BJ (cell line): ENCODE measurements at regions not wholly inside any gene's neighbourhood (a gene's known extent, or its start where the extent isn't known, plus 50 kb on each side); places are given as distances from the start of the nearest gene placed in this dataset.

Experiments
- CTCF ChIA-PET: fragments of 350-600 bp; formaldehyde crosslinking; extraction: SDS; loops from one replicate; lab custom pipeline; 2021; ENCODE audit warnings: antibody characterized with exemption, inconsistent platforms; lab: Yijun Ruan, JAX
- POLR2A ChIA-PET: fragments of 300-600 bp; sonication (Branson Sonifier 250); formaldehyde crosslinking; extraction: SDS; loops from one replicate; lab custom pipeline; 2021; ENCODE audit warnings: antibody characterized with exemption; lab: Charles Lee
- DNase-seq: peaks from one replicate; pipeline ENCODE4 v3.0.0-alpha.2; 2011; ENCODE audit warnings: low read depth
- H3K27me3 ChIP-seq: 2 replicates; pipeline ENCODE4 v1.6.0; 2011; ENCODE audit warnings: low read length; ENCODE audit not compliant: control insufficient read depth, insufficient read depth
- H3K36me3 ChIP-seq: 2 replicates; pipeline ENCODE4 v1.5.1; 2011; ENCODE audit warnings: low read length; ENCODE audit not compliant: control insufficient read depth, insufficient read depth
- H3K4me3 ChIP-seq: 2 replicates; pipeline ENCODE4 v1.5.1; 2011; ENCODE audit warnings: low read depth, mild to moderate bottlenecking, control low read depth, low read length
- TF ChIP-seq, protein P1 (sequence below): IDR thresholded peaks from 2 replicates; pipeline ENCODE4 v1.5.1; 2011; ENCODE audit warnings: low read depth, mild to moderate bottlenecking, control low read depth, inconsistent platforms, low read length, moderate library complexity; ENCODE audit not compliant: insufficient read depth

DNA sequence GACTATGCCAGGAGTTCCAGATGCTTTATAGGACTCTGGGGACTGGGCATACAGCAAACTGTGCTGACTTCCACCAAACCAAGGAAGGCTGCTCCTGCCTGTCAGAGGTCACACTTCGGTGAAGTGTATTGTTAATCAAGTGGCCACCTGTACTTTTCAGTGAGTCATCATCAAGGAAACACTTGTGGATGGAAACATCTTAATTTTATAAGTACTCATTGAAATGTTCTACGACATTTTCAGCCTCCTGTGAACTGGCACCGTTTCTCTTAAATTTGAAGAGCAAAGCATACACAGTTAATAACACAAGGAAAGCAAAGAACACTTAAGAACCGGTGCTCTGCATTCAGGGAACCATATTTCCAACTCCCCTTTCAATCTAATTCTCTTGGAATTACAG is 801.7 kb upstream of the DPPA4 start:
- DNase-seq = no peak
- H3K4me3 ChIP-seq = no peak overlapping the region
- TF ChIP-seq, protein P1, sequence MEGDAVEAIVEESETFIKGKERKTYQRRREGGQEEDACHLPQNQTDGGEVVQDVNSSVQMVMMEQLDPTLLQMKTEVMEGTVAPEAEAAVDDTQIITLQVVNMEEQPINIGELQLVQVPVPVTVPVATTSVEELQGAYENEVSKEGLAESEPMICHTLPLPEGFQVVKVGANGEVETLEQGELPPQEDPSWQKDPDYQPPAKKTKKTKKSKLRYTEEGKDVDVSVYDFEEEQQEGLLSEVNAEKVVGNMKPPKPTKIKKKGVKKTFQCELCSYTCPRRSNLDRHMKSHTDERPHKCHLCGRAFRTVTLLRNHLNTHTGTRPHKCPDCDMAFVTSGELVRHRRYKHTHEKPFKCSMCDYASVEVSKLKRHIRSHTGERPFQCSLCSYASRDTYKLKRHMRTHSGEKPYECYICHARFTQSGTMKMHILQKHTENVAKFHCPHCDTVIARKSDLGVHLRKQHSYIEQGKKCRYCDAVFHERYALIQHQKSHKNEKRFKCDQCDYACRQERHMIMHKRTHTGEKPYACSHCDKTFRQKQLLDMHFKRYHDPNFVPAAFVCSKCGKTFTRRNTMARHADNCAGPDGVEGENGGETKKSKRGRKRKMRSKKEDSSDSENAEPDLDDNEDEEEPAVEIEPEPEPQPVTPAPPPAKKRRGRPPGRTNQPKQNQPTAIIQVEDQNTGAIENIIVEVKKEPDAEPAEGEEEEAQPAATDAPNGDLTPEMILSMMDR = no peak
- no peaks in the 10 kb centered on the region for H3K36me3 ChIP-seq
- POLR2A ChIA-PET = no interaction called here
- no peaks in the 10 kb centered on the region for H3K27me3 ChIP-seq
- CTCF ChIA-PET = no interaction called here

DNA sequence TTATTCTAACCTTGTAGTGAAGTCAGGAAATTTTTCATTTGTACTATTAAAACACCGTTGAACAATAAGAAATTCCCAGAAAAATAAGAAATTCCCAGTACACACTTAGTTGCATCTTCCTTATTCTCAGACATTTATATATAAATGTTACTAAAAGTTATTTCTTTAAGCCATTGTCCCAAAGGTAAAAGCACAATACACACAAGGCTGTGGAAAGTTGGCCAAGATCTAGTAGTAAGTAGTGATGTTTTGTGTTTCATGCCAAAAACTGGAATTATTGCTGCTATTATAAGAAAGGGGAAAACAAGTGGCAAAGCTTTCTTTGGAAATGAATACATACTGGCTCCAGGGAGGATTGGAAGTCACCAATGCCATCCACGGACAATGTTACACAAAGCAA is 802.5 kb upstream of the DPPA4 start:
- TF ChIP-seq, protein P1 = no peak
- Histone ChIP-seq H3K4me3 (no peak overlapping the region), H3K36me3 (no peaks in the 10 kb centered on the region), H3K27me3 (no peaks in the 10 kb centered on the region)
- ChIA-PET CTCF (no interaction called here), POLR2A (no interaction called here)
- DNase-seq = no peak

DNA sequence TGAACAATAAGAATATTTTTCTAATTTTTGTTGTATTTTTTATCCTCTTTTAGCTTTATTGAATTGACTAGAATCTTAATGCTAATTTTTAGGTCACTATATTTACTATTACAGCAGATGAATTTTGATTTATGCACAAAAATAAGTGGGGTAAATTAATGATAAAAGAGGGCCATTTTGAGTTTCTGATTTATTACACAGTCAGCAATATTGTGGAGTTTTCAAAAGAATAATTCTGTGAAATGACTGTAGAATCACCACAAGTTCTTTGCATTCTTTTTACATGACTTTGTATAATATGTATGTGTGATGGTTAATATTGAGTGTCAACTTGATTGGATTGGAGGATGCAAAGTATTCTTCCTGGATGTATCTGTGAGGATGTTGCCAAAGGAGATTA is 812.4 kb upstream of the DPPA4 start:
- no peak for DNase-seq
- ChIA-PET POLR2A (no interaction called here), CTCF (no interaction called here)
- Histone ChIP-seq H3K4me3 (no peak overlapping the region), H3K27me3 (no peaks in the 10 kb centered on the region), H3K36me3 (no peaks in the 10 kb centered on the region)
- TF ChIP-seq, protein P1 = no peak

DNA sequence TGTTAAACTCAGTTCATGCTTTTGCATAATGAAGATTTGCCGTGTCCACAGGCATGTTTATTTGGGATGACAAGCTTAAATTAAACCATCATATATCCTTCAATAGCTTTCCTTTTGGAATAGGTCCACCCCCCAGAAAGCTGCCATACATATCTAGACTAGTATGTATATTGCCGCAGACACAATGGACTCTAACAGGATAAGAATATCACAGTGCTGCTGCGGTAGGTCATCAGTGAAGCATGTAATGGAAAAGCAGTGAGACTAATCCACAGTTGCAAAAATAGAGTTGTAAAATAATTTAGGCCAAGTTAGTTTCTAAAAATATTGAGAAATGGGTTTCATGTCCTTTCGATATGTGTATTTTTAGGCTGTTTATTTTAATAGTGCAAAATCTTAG is 819.9 kb upstream of the DPPA4 start:
- TF ChIP-seq, protein P1 = no peak
- H3K4me3 ChIP-seq = no peak overlapping the region
- no peaks in the 10 kb centered on the region for H3K27me3 ChIP-seq
- no peaks in the 10 kb centered on the region for H3K36me3 ChIP-seq
- no peak for DNase-seq
- POLR2A ChIA-PET = no interaction called here
- CTCF ChIA-PET = no interaction called here

DNA sequence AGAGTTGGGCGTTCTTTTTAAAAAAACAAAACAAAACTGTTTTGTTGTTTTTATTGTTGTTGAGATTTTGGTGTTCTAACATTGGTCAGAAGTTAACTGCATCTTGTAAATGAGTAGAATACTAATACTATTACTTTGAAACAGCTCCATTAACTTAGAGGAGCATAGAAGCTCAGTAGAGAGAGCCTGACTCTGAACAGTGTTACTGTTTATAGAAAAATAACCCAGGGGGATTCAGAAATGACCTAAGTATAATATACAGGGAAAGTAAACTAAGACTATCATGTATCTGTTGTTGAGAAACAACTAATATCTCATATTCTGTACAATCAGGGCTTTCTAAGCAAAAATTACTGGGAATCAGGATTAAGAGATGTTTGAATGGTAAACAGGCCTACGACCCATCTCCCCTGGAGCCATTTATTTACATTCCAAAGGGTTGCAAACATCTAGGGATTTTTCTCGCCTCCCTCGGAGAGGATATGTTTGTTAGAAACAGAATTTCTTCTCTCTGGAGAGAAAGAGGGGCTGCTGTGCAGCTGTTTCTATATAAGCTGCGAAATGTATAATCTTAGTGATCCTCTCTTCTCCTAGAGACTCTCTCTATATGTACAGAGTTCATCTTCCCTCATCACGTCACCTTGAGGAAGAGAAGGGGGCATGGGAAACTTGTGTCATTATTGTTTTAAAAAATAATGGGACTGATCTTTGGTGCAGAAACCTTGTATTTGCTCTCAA is 827.5 kb upstream of the DPPA4 start:
- no peak for DNase-seq
- TF ChIP-seq, protein P1 = no peak
- H3K36me3 ChIP-seq = no peaks in the 10 kb centered on the region
- CTCF ChIA-PET = no interaction called here
- H3K27me3 ChIP-seq = no peaks in the 10 kb centered on the region
- no peak overlapping the region for H3K4me3 ChIP-seq
- POLR2A ChIA-PET = interaction anchor here (0.7 kb wide), 1 partner anchor 41 kb away, joined by 8 read pairs; no protein-coding TSS in a partner anchor
